Gastrocnemius medialis (tissue), 4 donors: ENCODE measurements at regions not wholly inside any gene's neighbourhood (a gene's known extent, or its start where the extent isn't known, plus 50 kb on each side); places are given as distances from the start of the nearest gene placed in this dataset.

Source experiments
- CTCF ChIP-seq, 5 experiments: fragments of 450-650 bp in 3 of 5; fragments of 200-600 bp in 2 of 5; sonication (generic) in 2 of 5; IDR thresholded peaks in 4 of 5; conservative IDR thresholded peaks in 1 of 5; 1 replicate in 4 of 5; 2 replicates in 1 of 5; pipeline ENCODE4 v1.5.1; 2016 to 2019; ENCODE audit warnings: antibody characterized with exemption in 5 of 5, mild to moderate bottlenecking in 3 of 5, moderate library complexity in 3 of 5
- POLR2A ChIP-seq, 2 donors: fragments of 450-650 bp; IDR thresholded peaks; one replicate each; pipeline ENCODE4 v1.6.1; 2017; ENCODE audit warnings: antibody characterized with exemption in 2 of 2, mild to moderate bottlenecking in 2 of 2, moderate library complexity in 2 of 2

- TF ChIP-seq CTCF (IDR thresholded peaks at IDR 0.05 in 4 of 5, conservative IDR thresholded peaks at IDR 0.05 in 1 of 5): no peak
- TF ChIP-seq POLR2A (IDR thresholded peaks at IDR 0.05): no peak
Measured at GRCh38 chr4:138577145-138577544, 335.0 kb upstream of the SLC7A11 start.
